ENCODE measurements at regions not wholly inside any gene's neighbourhood (a gene's known extent, or its start where the extent isn't known, plus 50 kb on each side); places are given as distances from the start of the nearest gene placed in this dataset.

DNA sequence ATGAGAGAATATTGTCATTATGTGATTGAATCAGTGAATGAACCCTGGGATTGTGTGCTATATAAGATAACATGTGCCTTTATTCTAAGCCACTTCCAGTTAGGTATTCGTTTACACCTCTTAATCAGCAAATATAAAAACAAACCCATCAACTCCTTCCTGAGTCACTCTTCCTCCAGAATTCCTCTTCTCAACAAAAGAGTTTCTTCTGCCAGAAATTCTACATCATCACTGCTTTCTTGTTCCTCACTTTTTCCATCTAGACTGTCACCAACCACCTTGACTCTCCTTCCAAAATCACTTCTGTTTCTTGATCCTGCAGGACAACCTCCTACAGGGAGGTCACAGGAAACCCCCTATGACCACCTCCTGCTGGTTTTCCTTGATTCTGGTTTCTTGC is 261.4 kb downstream of the CYP26B1 start:
- TF ChIP-seq, protein P1, sequence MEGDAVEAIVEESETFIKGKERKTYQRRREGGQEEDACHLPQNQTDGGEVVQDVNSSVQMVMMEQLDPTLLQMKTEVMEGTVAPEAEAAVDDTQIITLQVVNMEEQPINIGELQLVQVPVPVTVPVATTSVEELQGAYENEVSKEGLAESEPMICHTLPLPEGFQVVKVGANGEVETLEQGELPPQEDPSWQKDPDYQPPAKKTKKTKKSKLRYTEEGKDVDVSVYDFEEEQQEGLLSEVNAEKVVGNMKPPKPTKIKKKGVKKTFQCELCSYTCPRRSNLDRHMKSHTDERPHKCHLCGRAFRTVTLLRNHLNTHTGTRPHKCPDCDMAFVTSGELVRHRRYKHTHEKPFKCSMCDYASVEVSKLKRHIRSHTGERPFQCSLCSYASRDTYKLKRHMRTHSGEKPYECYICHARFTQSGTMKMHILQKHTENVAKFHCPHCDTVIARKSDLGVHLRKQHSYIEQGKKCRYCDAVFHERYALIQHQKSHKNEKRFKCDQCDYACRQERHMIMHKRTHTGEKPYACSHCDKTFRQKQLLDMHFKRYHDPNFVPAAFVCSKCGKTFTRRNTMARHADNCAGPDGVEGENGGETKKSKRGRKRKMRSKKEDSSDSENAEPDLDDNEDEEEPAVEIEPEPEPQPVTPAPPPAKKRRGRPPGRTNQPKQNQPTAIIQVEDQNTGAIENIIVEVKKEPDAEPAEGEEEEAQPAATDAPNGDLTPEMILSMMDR (IDR thresholded peaks at IDR 0.05), result no peak
- no peak for TF ChIP-seq ZFX (IDR thresholded peaks at IDR 0.05; ENCODE audit: borderline replicate concordance)
